Liver (tissue), 8 donors: ENCODE measurements at regions not wholly inside any gene's neighbourhood (a gene's known extent, or its start where the extent isn't known, plus 50 kb on each side); places are given as distances from the start of the nearest gene placed in this dataset.

Source experiments
- DNase-seq: peaks from one replicate; pipeline ENCODE4 v3.0.0-alpha.2; 2017; ENCODE audit warnings: low spot score
- H3K27ac ChIP-seq, 2 donors: one replicate each; pipeline ENCODE4 v1.7.0; 2013; ENCODE audit warnings: inconsistent platforms in 2 of 2, low read length in 2 of 2, control low read depth in 1 of 2, low read depth in 1 of 2, mild to moderate bottlenecking in 1 of 2
- H3K27me3 ChIP-seq, 4 donors: one replicate each; pipeline versions ENCODE4 v1.6.1 to v1.7.0; 2013; ENCODE audit warnings: low read length in 3 of 4, inconsistent platforms in 1 of 4, mild to moderate bottlenecking in 1 of 4, moderate library complexity in 1 of 4; ENCODE audit not compliant: control insufficient read depth in 4 of 4, insufficient read depth in 4 of 4
- H3K36me3 ChIP-seq, 4 donors: one replicate each; pipeline versions ENCODE4 v1.6.1 to v1.7.0; 2013; ENCODE audit warnings: low read length in 3 of 4, mild to moderate bottlenecking in 3 of 4, low read depth in 1 of 4, moderate library complexity in 1 of 4; ENCODE audit not compliant: control insufficient read depth in 4 of 4, insufficient read depth in 3 of 4
- H3K4me1 ChIP-seq, 4 donors: one replicate each; pipeline versions ENCODE4 v1.6.1 to v1.7.0; 2013; ENCODE audit warnings: low read length in 3 of 4, mild to moderate bottlenecking in 3 of 4, moderate library complexity in 1 of 4; ENCODE audit not compliant: control insufficient read depth in 4 of 4, insufficient read depth in 4 of 4
- H3K4me3 ChIP-seq, 3 donors: one replicate each; pipeline versions ENCODE4 v1.6.1 to v1.7.0; 2013; ENCODE audit warnings: low read length in 3 of 3, control low read depth in 1 of 3, low read depth in 1 of 3, mild to moderate bottlenecking in 1 of 3
- H3K9ac ChIP-seq, 2 donors: one replicate each; pipeline ENCODE4 v1.7.0; 2013; ENCODE audit warnings: low read length in 2 of 2, mild to moderate bottlenecking in 2 of 2, moderate library complexity in 2 of 2, control low read depth in 1 of 2, low read depth in 1 of 2
- H3K9me3 ChIP-seq, 4 donors: one replicate each; pipeline versions ENCODE4 v1.6.1 to v1.7.0; 2013; ENCODE audit warnings: low read length in 3 of 4; ENCODE audit not compliant: control insufficient read depth in 4 of 4
- ATF3 ChIP-seq: IDR thresholded peaks from 2 replicates; pipeline ENCODE4 v1.6.1; 2016; ENCODE audit warnings: antibody characterized with exemption
- CTCF ChIP-seq: fragments of 150-350 bp; IDR thresholded peaks from 2 replicates; pipeline ENCODE4 v1.5.1; 2017; ENCODE audit warnings: improper control_type of control experiment, low read depth, low read length; ENCODE audit not compliant: missing input control
- EGR1 ChIP-seq, 2 donors: IDR thresholded peaks; 2 replicates each; pipeline ENCODE4 v1.6.1; 2016 to 2018; ENCODE audit warnings: antibody characterized with exemption in 2 of 2, low read depth in 2 of 2
- GABPA ChIP-seq, 2 donors: IDR thresholded peaks in 1 of 2; conservative IDR thresholded peaks in 1 of 2; 2 replicates each; pipeline ENCODE4 v1.6.1; 2016; ENCODE audit warnings: antibody characterized with exemption in 2 of 2, mild to moderate bottlenecking in 1 of 2, moderate library complexity in 1 of 2
- NR2F2 ChIP-seq: IDR thresholded peaks from 2 replicates; pipeline ENCODE4 v1.6.1; 2016; ENCODE audit warnings: antibody characterized with exemption
- RXRA ChIP-seq, 2 donors: IDR thresholded peaks; 2 replicates each; pipeline ENCODE4 v1.6.1; 2017 to 2018; ENCODE audit warnings: antibody characterized with exemption in 2 of 2, mild to moderate bottlenecking in 1 of 2
- SP1 ChIP-seq: IDR thresholded peaks from 2 replicates; pipeline ENCODE4 v1.6.1; 2018; ENCODE audit warnings: antibody characterized with exemption, mild to moderate bottlenecking
- YY1 ChIP-seq: IDR thresholded peaks from 2 replicates; pipeline ENCODE4 v1.6.1; 2016; ENCODE audit warnings: antibody characterized with exemption, mild to moderate bottlenecking
- WGBS: extraction: QIAGEN DNeasy Blood & Tissue Kit; methylation state at CpG from one replicate; pipeline ENCODE4 v1.1.7; 2013; 5-methylcytosine and 5-hydroxymethylcytosine counted together
- TF ChIP-seq, protein P1 (sequence below): IDR thresholded peaks from 2 replicates; pipeline ENCODE4 v1.6.1; 2016; ENCODE audit warnings: antibody characterized with exemption, mild to moderate bottlenecking
- TF ChIP-seq, protein P2 (sequence below): IDR thresholded peaks from 2 replicates; pipeline ENCODE4 v1.6.1; 2016; ENCODE audit warnings: antibody characterized with exemption
- donor health status: healthy.
- donor health status: healthy.
- donor health status: healthy.
- donor health status: healthy.
- donor health status: healthy.

DNA sequence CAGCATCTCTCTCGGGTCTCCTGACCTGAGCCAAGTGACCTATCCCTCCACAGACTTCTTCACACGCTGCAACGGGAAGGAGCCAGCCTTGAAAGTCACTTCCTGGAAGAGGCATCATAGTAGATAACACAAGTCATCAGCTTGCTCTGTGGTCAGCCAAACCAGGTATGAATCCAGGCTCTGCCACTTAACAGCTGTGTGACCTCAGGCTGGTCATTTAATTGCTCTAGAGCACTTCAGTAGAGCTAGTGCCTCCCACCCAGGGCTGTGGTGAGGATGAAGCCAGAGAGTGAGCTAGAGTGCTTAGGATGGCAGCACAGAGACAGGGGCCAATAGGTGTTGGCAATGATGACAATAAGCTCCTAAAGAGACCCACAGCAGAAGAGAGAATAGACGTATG is 247.7 kb upstream of the ZMIZ1 start:
- Histone ChIP-seq H3K4me3 (no peak overlapping the region), H3K4me1 (peaks cover 0 to under 1% (median 0%) of the 10 kb centered on the region in 4 donors), H3K9ac (no peak overlapping the region), H3K36me3 (peaks cover 0 to 8% (median 0%) of the 10 kb centered on the region in 4 donors), H3K27ac (no peak overlapping the region), H3K27me3 (peaks cover 0 to 2% (median 0%) of the 10 kb centered on the region in 4 donors), H3K9me3 (peaks cover 3 to 18% (median 15%) of the 10 kb centered on the region in 4 donors)
- TF ChIP-seq RXRA (IDR thresholded peaks at IDR 0.05) (no peak), ATF3 (no peak), CTCF (no peak), SP1 (no peak), NR2F2 (no peak), EGR1 (IDR thresholded peaks at IDR 0.05; ENCODE audit: low read depth in 2 of 2) (no peak)
- TF ChIP-seq, protein P1, sequence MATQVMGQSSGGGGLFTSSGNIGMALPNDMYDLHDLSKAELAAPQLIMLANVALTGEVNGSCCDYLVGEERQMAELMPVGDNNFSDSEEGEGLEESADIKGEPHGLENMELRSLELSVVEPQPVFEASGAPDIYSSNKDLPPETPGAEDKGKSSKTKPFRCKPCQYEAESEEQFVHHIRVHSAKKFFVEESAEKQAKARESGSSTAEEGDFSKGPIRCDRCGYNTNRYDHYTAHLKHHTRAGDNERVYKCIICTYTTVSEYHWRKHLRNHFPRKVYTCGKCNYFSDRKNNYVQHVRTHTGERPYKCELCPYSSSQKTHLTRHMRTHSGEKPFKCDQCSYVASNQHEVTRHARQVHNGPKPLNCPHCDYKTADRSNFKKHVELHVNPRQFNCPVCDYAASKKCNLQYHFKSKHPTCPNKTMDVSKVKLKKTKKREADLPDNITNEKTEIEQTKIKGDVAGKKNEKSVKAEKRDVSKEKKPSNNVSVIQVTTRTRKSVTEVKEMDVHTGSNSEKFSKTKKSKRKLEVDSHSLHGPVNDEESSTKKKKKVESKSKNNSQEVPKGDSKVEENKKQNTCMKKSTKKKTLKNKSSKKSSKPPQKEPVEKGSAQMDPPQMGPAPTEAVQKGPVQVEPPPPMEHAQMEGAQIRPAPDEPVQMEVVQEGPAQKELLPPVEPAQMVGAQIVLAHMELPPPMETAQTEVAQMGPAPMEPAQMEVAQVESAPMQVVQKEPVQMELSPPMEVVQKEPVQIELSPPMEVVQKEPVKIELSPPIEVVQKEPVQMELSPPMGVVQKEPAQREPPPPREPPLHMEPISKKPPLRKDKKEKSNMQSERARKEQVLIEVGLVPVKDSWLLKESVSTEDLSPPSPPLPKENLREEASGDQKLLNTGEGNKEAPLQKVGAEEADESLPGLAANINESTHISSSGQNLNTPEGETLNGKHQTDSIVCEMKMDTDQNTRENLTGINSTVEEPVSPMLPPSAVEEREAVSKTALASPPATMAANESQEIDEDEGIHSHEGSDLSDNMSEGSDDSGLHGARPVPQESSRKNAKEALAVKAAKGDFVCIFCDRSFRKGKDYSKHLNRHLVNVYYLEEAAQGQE: no peak
- TF ChIP-seq, protein P2, sequence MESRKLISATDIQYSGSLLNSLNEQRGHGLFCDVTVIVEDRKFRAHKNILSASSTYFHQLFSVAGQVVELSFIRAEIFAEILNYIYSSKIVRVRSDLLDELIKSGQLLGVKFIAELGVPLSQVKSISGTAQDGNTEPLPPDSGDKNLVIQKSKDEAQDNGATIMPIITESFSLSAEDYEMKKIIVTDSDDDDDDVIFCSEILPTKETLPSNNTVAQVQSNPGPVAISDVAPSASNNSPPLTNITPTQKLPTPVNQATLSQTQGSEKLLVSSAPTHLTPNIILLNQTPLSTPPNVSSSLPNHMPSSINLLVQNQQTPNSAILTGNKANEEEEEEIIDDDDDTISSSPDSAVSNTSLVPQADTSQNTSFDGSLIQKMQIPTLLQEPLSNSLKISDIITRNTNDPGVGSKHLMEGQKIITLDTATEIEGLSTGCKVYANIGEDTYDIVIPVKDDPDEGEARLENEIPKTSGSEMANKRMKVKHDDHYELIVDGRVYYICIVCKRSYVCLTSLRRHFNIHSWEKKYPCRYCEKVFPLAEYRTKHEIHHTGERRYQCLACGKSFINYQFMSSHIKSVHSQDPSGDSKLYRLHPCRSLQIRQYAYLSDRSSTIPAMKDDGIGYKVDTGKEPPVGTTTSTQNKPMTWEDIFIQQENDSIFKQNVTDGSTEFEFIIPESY: no peak
- 81% methylated on average over 4 of the region's 4 CpGs for WGBS
- no peak for DNase-seq

DNA sequence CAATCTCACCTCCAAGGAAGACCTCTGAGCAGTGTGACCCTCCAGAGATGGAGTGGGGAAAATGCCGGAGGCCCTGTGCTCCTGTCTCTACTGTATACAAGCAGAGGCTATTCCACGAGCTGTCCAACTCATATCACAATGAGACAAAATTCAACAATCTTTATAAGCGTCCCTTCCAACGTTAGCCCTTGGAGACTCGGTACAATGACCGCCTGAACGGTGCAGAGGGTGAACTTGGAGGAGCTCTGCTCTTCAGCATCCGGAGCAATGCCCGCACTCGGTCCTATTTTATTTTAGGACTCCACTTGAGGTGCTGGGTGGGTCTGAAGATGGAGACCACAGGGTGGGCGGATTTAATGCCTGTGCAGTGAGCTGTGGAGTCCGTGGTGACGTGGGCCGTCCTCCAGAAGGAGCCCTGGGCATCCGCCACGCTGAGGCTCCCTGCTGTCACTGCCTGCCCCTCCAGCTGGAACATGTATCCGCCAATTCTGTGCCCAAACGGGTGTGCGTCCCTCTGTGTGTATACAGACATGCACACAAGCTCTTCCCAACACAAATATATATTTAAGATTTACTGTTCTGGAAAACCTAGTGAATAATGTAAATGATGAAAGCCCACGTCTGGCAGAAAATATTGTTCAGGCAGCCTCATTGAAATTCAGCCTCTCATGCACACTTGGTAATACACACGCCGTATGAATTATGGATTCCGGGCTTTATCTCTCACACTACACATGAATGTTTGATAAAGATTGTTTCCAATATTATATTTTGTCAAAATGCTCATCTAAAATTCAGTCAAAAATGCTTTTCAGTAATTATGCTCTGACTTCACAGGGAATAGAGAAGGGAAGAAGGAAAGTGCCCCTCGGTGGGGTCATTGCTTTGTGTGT is 239.9 kb upstream of the ZMIZ1 start:
- no peaks in the 10 kb centered on the region for H3K27me3 ChIP-seq
- H3K4me1 ChIP-seq: no peaks in the 10 kb centered on the region
- no peak for DNase-seq
- no peak overlapping the region for H3K27ac ChIP-seq
- 85% methylated on average over 24 of the region's 24 CpGs for WGBS
- TF ChIP-seq ATF3: no peak
- TF ChIP-seq RXRA (IDR thresholded peaks at IDR 0.05): peak; percentile 24 to 52
- TF ChIP-seq YY1: no peak
- TF ChIP-seq GABPA (IDR thresholded peaks at IDR 0.05 in 1 of 2, conservative IDR thresholded peaks at IDR 0.05 in 1 of 2): no peak
- TF ChIP-seq CTCF: no peak
- TF ChIP-seq, protein P2: no peak
- H3K9me3 ChIP-seq: peaks cover 0 to 10% (median 6%) of the 10 kb centered on the region in 4 donors
- H3K36me3 ChIP-seq: no peaks in the 10 kb centered on the region
- H3K4me3 ChIP-seq: no peak overlapping the region
- H3K9ac ChIP-seq: no peak overlapping the region
